ENCODE measurements at regions not wholly inside any gene's neighbourhood (a gene's known extent, or its start where the extent isn't known, plus 50 kb on each side); places are given as distances from the start of the nearest gene placed in this dataset.

GRCh38 chr5:82655078-82655477, 376.9 kb upstream of the RPS23 start:
- no peak for TF ChIP-seq CTCF (IDR thresholded peaks at IDR 0.05)

GRCh38 chr5:82649943-82650342, 371.8 kb upstream of the RPS23 start:
- no peak for TF ChIP-seq CTCF (IDR thresholded peaks at IDR 0.05)

- no peak for TF ChIP-seq CTCF (IDR thresholded peaks at IDR 0.05)
Measured at GRCh38 chr5:82644766-82645165, 366.6 kb upstream of the RPS23 start.

DNA sequence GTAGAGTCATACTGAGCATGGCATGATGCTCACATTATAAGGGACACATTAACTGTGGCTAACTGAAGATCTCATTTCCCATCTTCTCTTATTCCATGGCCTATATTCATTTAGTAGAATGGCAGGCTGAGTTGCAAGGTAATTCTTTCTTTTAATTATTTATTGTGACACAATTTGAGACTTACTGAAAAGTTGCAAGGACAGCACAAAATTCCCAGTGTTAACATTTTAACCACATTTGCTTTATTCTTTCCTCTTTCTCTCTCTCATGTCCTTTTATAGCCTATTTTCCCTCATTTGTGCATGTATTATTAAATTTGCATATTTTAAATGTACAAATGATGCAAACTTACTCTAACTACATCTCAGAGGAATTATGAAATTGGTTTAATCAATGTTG, 366.1 kb upstream of the RPS23 start:
- no peak for TF ChIP-seq CTCF (IDR thresholded peaks at IDR 0.05)

DNA sequence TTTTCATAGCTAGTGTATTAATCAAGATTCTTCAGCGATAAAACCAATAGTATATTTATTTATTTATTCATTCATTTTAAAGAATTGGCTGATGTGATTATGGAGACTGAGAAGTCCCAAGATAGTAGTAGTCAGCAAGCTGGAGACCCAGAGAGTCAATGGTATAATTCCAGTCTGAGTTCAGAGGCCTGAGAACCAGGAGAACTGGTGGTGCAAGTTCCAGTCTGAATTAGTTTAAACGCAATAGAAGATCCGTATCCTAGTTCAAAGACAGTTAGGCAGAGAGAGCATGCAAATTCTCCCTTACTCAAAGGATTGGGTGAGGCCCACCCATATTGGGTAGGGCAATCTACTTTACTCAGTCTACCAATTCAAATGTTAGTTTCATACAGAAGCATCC, 364.2 kb upstream of the RPS23 start:
- TF ChIP-seq CTCF (IDR thresholded peaks at IDR 0.05) = no peak

DNA sequence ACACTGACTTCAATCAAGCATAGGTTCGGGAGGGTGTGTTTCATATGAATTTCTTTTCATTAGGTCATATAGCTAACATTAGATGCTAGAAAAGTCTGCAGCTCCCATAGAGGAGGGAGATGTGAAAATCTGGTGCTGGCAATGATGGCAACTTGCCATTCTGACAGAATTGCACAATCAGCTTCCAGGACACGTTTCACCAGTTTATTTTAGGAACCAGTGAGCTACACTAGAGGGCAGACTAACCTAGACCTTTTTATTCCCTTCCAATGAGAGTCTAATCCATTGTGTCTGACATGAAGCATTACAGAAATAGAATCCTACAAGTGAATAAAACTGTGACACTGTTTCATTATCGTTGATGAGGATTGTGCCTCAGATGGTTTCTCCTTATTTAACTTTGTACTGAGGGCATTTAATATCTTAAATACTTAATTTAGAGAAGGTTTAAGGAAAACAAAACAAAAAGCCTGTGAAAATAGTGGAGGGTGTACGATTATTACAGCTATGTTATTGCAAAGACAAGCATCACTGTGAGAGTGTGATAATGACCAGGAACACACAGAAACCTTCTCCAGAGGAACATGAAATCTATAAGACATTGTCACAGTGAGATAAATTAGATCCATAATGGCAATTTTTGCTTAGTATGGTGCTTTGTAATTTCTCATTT, 363.3 kb upstream of the RPS23 start:
- peak; percentile 49; the same call in 1 of the 2 replicates for TF ChIP-seq CTCF (IDR thresholded peaks at IDR 0.05)

DNA sequence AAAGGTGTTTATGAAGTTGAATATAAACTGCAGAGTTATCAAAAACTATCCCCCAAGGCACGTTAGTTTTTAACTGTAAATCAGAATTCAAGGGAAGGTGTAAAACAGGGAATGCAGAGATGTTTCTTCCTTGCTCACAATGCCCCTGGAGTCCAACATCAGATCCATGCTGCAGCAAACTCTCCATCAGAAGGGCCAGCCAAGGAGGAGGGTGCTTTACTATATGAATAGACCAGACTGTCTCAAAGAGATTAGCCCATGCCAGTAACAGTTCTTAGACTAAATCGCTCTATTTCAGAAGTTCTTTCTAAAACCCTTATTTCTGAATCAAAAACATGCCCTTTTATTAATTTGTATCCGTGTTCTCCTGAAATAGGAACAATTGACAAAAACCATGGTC, 362.8 kb upstream of the RPS23 start:
- no peak for TF ChIP-seq CTCF (IDR thresholded peaks at IDR 0.05)
